Fibroblast of lung (primary cell): ENCODE measurements at regions not wholly inside any gene's neighbourhood (a gene's known extent, or its start where the extent isn't known, plus 50 kb on each side); places are given as distances from the start of the nearest gene placed in this dataset.

Experiments used
- DNase-seq, 2 donors: peaks; one replicate each; pipeline versions ENCODE4 v3.0.0 to v3.0.0-alpha.2; 2010; ENCODE audit warnings: low read depth in 2 of 2
- H2AFZ ChIP-seq: 2 replicates; pipeline ENCODE4 v1.5.1; 2012; ENCODE audit warnings: low read length, control low read depth, inconsistent platforms
- H3K27ac ChIP-seq: 2 replicates; pipeline ENCODE4 v1.5.1; 2011; ENCODE audit warnings: low read length, control low read depth; ENCODE audit not compliant: insufficient read depth
- H3K27me3 ChIP-seq: 2 replicates; pipeline ENCODE4 v1.5.1; 2011; ENCODE audit warnings: mild to moderate bottlenecking, low read length; ENCODE audit not compliant: control insufficient read depth, insufficient read depth
- H3K36me3 ChIP-seq: 2 replicates; pipeline ENCODE4 v1.5.1; 2011; ENCODE audit warnings: low read length; ENCODE audit not compliant: control insufficient read depth, insufficient read depth
- H3K4me1 ChIP-seq: 2 replicates; pipeline ENCODE4 v1.5.1; 2011; ENCODE audit warnings: low read length; ENCODE audit not compliant: control insufficient read depth, insufficient read depth; ENCODE audit errors: extremely low read depth
- H3K4me2 ChIP-seq: 2 replicates; pipeline ENCODE4 v1.5.1; 2011; ENCODE audit warnings: low read length, control low read depth; ENCODE audit not compliant: insufficient read depth; ENCODE audit errors: extremely low read depth
- H3K4me3 ChIP-seq, 4 experiments: fragments of 200-600 bp in 1 of 4; sonication (generic) in 1 of 4; replicated peaks in 1 of 4; 2 replicates each; pipeline ENCODE4 v1.5.1; 2011 to 2016; ENCODE audit warnings: low read length in 4 of 4, low read depth in 3 of 4, mild to moderate bottlenecking in 3 of 4, control low read depth in 2 of 4, inconsistent platforms in 1 of 4, mixed read lengths in 1 of 4; ENCODE audit not compliant: insufficient read depth in 1 of 4; ENCODE audit errors: control extremely low read depth in 1 of 4
- H3K79me2 ChIP-seq: 2 replicates; pipeline ENCODE4 v1.5.1; 2012; ENCODE audit warnings: mild to moderate bottlenecking, low read length, inconsistent platforms; ENCODE audit not compliant: control insufficient read depth, insufficient read depth
- H3K9ac ChIP-seq: 2 replicates; pipeline ENCODE4 v1.5.1; 2011; ENCODE audit warnings: mild to moderate bottlenecking, low read length, control low read depth; ENCODE audit not compliant: insufficient read depth
- H3K9me3 ChIP-seq: 2 replicates; pipeline ENCODE4 v1.5.1; 2012; ENCODE audit warnings: low read depth, low read length; ENCODE audit not compliant: control insufficient read depth, insufficient read depth
- H4K20me1 ChIP-seq: 2 replicates; pipeline ENCODE4 v1.5.1; 2011; ENCODE audit warnings: low read length; ENCODE audit not compliant: control insufficient read depth, insufficient read depth; ENCODE audit errors: extremely low read depth
- EZH2 ChIP-seq: IDR thresholded peaks from 2 replicates; pipeline ENCODE4 v1.5.1; 2012; ENCODE audit warnings: low read length, control low read depth, mild to moderate bottlenecking; ENCODE audit errors: missing control alignments
- TF ChIP-seq, protein P1 (sequence below), 2 donors: IDR thresholded peaks in 1 of 2; conservative IDR thresholded peaks in 1 of 2; 1 replicate in 1 of 2; 2 replicates in 1 of 2; pipeline ENCODE4 v1.5.1; 2011 to 2012; ENCODE audit warnings: low read length in 2 of 2, control low read depth in 1 of 2, inconsistent platforms in 1 of 2, low read depth in 1 of 2, mild to moderate bottlenecking in 1 of 2

GRCh38 chr6:144951730-144952437 is 666.7 kb downstream of the UTRN start:
- H3K4me3 ChIP-seq = no peak overlapping the region
- TF ChIP-seq, protein P1, sequence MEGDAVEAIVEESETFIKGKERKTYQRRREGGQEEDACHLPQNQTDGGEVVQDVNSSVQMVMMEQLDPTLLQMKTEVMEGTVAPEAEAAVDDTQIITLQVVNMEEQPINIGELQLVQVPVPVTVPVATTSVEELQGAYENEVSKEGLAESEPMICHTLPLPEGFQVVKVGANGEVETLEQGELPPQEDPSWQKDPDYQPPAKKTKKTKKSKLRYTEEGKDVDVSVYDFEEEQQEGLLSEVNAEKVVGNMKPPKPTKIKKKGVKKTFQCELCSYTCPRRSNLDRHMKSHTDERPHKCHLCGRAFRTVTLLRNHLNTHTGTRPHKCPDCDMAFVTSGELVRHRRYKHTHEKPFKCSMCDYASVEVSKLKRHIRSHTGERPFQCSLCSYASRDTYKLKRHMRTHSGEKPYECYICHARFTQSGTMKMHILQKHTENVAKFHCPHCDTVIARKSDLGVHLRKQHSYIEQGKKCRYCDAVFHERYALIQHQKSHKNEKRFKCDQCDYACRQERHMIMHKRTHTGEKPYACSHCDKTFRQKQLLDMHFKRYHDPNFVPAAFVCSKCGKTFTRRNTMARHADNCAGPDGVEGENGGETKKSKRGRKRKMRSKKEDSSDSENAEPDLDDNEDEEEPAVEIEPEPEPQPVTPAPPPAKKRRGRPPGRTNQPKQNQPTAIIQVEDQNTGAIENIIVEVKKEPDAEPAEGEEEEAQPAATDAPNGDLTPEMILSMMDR (conservative IDR thresholded peaks at IDR 0.05 in 1 of 2, IDR thresholded peaks at IDR 0.05 in 1 of 2; ENCODE audit: low read depth in 1 of 2, low read length in 2 of 2) = no peak
- no peak for TF ChIP-seq EZH2

GRCh38 chr6:144952456-144953240 is 667.5 kb downstream of the UTRN start:
- Histone ChIP-seq H4K20me1 (no peaks in the 10 kb centered on the region), H2AFZ (no peak overlapping the region), H3K27me3 (no peaks in the 10 kb centered on the region), H3K4me1 (no peaks in the 10 kb centered on the region), H3K27ac (no peak overlapping the region), H3K4me3 (no peak overlapping the region), H3K79me2 (no peaks in the 10 kb centered on the region), H3K9me3 (no peaks in the 10 kb centered on the region), H3K4me2 (no peak overlapping the region), H3K36me3 (no peaks in the 10 kb centered on the region), H3K9ac (no peak overlapping the region)
- DNase-seq = no peak
- no peak for TF ChIP-seq EZH2
- TF ChIP-seq, protein P1 (conservative IDR thresholded peaks at IDR 0.05 in 1 of 2, IDR thresholded peaks at IDR 0.05 in 1 of 2; ENCODE audit: low read depth in 1 of 2, low read length in 2 of 2) = no peak

More at GRCh38 chr6:144951730-144952437, 666.7 kb downstream of the UTRN start:
- Histone ChIP-seq H2AFZ (no peak overlapping the region), H3K4me2 (no peak overlapping the region), H4K20me1 (no peaks in the 10 kb centered on the region), H3K27ac (no peak overlapping the region), H3K9me3 (no peaks in the 10 kb centered on the region), H3K9ac (no peak overlapping the region), H3K36me3 (no peaks in the 10 kb centered on the region), H3K79me2 (no peaks in the 10 kb centered on the region), H3K27me3 (no peaks in the 10 kb centered on the region), H3K4me1 (no peaks in the 10 kb centered on the region)
- DNase-seq = no peak

- Histone ChIP-seq H3K79me2 (no peaks in the 10 kb centered on the region), H3K4me2 (no peak overlapping the region), H4K20me1 (no peaks in the 10 kb centered on the region), H3K36me3 (no peaks in the 10 kb centered on the region), H3K27ac (no peak overlapping the region), H2AFZ (no peak overlapping the region), H3K27me3 (no peaks in the 10 kb centered on the region), H3K9me3 (no peaks in the 10 kb centered on the region), H3K4me1 (no peaks in the 10 kb centered on the region), H3K4me3 (no peak overlapping the region), H3K9ac (no peak overlapping the region)
- TF ChIP-seq, protein P1 (conservative IDR thresholded peaks at IDR 0.05 in 1 of 2, IDR thresholded peaks at IDR 0.05 in 1 of 2; ENCODE audit: low read depth in 1 of 2, low read length in 2 of 2) = no peak
- TF ChIP-seq EZH2 = no peak
- peak in 1 of 2 donors; percentile 94 for DNase-seq
Measured at GRCh38 chr6:144953552-144954240, 668.6 kb downstream of the UTRN start.
